ENCODE measurements at regions not wholly inside any gene's neighbourhood (a gene's known extent, or its start where the extent isn't known, plus 50 kb on each side); places are given as distances from the start of the nearest gene placed in this dataset.

GRCh38 chr6:142698751-142699150 lies 246.2 kb downstream of the HIVEP2 start:
- DNase-seq (ENCODE audit: low read depth, low spot score): no peak
- H3K4me3 ChIP-seq (ENCODE audit: low read length): no peak overlapping the region

GRCh38 chr6:142699391-142699790 lies 245.6 kb downstream of the HIVEP2 start:
- no peak for DNase-seq (ENCODE audit: low read depth, low spot score)
- no peak overlapping the region for H3K4me3 ChIP-seq (ENCODE audit: low read length)

DNA sequence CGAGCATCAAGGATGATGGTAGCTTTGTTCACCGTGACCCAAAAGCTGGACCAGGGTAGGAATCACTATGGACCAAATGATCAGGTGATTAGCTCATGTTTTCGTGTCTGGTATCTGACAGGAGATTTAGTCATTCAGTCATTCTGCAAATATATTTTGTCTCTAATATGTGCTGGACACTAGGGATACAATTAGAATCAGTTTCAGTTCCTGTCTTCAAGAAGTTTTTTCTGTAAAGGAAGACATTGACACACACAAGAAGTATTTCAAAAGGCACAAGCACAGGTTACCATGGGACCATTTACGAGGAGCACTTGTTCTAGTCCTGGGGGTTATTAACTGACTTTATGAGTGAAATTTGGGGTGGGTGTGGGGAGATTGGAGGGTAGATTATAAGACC lies 244.9 kb downstream of the HIVEP2 start:
- no peak for DNase-seq (ENCODE audit: low read depth, low spot score)
- no peak overlapping the region for H3K4me3 ChIP-seq (ENCODE audit: low read length)

GRCh38 chr6:142700671-142701312 lies 244.2 kb downstream of the HIVEP2 start:
- H3K4me3 ChIP-seq (ENCODE audit: low read length): no peak overlapping the region
- DNase-seq (ENCODE audit: low read depth, low spot score): no peak

Data from Jurkat, Clone E6-1 (cell line).